ENCODE measurements at regions not wholly inside any gene's neighbourhood (a gene's known extent, or its start where the extent isn't known, plus 50 kb on each side); places are given as distances from the start of the nearest gene placed in this dataset.

DNA sequence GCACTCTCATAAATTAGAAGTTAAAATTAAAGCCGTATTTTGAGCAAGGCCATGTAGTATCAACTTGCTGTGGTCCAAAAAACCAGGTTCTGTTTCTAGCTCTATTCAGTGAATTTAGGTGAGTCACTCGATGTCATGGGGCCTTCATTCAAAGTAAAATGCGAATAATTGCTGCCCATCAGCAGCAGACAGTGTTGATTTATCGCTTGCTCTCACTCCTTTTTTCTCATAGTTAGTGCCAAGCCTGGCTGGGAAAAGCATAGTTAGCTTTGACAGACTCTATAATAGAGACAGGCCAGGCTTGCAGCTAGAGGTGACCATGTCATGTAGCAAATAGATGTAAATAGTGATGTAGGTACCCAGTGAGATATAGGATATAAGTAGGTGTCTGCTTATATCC, 136.0 kb downstream of the EDN1 start:
- DNase-seq = no peak

DNA sequence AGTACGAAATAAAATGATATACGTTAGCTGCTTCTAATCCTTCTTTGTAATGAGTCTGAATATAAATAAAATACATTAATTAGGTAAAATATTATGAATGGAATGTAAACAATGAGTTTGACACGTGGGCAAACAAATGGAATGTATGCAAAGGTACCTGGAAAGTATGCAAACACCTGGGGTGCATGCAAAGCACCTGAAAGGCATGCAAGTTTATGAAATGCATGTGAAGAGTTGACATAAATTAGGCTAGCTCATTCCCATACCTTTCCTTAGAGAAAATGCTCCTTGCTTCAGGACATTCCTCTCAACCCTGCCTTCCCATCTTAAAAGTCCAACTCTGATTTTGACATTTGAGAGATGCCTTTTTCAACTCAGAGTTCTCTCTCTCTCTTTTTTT, 140.9 kb downstream of the EDN1 start:
- DNase-seq = no peak

DNA sequence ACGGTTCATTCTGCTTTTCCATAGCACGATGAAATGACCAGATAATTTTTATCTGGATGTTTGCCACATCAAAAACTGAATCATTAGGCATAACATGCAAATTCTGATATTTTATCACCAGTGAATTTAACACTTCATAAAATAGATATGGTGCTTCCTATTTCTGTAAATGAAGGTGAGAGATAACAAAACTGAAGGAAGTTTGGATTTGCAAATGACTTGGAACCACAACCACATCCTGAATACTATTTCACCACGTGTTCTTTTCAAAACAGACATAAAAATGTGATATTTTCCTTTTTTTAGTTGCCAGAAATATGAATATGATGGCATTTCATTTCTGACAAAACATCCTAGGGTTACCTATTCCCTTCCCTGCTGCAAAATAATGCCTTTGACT, 146.1 kb downstream of the EDN1 start:
- no peak for DNase-seq

DNA sequence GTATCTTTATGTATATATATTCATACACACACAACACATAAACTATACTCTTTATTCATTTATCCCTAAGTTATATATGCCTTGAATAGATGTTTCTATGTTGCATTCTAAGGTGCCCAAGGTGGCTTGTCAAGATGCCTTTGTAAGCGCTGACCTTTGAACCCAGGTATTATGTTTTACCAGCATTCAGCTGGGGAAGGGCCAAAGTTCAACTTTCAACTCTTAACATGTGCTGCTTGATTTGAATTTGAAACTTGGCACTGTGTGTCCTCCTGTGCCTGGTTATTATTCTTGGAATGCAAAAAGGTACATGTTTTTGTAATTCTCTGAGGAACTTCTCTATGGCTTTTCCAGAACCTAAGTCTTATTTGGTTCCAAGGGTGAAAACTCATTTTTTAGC, 146.5 kb downstream of the EDN1 start:
- no peak for DNase-seq

DNA sequence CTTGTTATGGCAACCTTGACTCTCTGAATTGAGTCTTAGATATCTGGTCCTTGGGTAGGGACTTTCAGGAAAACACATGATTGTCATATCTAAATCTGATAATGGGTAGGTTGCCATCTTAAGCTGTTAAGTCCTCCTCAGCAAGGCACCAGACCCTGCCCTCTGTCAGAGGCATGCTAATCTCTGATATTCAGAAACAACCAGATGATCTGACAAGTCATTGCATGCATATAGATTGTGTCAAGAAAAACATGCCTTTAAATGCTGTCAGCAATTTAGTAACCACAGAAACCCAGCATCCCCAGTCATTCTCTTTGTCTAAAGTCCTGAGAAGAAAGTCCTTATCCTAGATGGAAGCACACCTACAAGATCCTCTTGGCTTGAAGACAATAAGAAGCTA, 149.1 kb downstream of the EDN1 start:
- no peak for DNase-seq

DNA sequence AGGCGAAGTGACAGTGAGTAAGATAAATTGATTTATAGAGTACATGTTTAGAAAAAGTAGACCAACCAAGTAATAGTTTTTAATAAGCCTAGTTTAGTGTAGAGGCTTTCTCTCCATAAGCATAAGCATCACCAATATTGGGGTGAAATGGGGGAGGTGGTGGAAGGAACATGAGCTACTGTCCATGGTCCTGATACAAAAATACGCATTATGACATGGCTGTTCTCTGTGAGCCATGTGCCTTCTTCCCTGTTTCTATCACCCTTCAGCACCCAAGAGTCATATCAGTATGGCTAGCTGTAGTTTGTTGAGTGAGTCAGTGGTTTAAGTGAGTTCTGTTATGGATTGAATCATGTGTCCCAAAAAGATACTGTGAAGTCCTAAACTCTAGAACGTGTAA, 150.8 kb downstream of the EDN1 start:
- no peak for DNase-seq

DNA sequence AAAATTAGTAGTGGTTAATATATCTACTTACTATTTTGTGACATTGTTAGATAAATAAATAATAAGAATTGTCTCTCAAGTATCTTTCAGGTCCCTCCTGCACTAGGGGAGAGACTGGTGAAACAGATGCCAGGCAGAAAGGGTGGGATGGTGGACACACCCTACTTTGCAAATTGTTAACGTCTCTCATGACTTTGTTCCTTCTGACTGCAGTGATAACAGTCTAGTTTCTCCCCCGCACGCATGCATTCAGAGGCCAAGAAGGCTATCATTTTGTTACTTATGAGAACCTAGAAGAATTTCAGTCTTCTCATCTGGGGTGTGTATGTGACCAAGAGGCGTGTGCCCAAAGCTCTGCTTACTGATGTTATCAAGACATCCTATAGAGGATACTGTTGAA, 152.3 kb downstream of the EDN1 start:
- no peak for DNase-seq

DNA sequence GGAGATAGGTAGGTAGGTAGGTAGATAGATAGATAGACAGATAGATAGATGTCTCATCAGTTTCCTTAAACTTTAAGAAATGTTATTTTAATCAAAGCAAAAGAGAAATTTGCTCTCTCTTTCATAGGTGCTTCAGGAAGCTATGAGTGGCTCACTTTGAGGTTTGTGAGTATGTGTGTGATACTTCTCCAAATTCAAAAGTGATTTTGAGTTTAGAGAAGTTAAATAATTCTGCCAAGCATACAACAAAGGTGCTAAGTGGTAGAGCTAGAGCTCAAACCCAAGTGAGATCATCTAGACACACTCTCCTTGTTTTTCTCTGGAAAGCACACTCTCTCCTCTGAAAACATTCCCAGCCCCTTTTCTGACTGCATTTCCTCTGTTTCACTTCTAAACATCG, 156.2 kb downstream of the EDN1 start:
- DNase-seq = no peak

DNA sequence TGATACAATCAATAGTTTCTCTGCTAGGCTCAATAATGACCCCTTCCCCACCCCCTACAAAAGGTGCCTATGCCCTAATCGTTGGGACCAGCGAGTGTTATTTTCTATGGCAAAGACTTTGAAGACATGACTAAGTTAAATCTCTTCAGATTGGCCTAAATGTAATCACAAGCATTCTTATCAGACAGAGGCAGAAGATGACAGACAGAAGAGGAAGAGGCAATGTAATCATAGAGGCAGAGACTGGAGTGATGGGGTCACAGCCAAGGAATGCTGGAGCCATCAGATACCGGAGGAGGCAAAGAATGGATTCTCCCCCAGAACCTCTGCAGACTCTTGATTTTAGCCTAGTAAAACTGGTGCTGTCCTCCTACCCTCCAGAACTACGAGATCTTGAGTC, 159.3 kb downstream of the EDN1 start:
- no peak for DNase-seq

DNA sequence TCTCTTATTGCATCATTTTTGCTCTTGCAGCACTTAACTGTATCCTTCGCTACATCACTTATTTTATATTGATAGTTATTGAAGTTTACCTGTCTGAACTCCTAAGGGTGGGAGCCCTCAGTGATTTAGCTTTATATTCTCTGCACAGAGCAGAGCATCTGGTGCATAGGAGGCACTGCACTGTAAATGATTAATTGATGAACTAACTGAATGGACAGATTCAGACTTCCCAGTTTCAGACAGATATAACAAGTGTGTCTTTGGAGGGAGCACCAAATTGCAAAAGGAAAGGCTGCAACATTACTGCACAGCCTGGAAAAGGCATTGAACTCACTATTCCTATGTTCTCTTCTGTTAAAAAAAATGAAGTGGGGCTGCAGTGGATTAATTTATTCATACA, 160.3 kb downstream of the EDN1 start:
- DNase-seq = no peak

DNA sequence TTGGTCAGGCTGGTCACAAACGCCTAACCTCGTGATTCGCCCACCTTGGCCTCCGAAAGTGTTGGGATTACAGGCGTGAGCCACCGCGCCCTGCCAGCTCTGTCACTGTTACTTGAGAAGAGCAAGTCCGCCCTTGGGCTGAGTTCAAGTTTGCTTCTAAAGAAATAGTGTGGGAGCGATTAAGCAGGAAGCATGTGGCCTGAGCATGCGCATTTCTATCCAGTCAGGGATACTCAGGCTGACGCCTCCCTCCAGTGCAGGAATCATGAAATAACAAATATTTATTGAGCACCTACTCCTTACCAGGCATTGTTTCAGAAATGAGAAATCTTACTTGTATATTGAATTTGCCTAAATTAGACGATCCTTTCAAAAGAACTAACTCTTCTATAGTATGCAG, 166.2 kb downstream of the EDN1 start:
- no peak for DNase-seq

DNA sequence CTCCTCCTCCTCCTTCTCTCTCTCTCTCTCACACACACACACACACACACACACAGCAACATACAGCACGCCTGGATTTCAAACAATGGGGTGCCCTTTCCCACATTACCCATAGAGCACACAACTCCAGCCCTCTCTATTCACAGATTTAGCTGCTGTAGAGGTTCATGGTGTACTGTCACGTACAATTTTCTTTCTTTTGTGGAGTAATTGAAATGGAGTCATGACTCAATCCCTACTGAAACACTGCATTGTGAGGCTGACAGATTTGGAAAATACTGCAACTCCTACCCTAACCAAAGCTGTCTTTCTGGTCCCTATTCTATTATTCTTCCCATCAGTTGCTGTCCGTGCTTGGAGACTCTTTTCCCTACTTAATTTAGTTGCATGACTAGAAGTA, 166.9 kb downstream of the EDN1 start:
- DNase-seq = no peak

DNA sequence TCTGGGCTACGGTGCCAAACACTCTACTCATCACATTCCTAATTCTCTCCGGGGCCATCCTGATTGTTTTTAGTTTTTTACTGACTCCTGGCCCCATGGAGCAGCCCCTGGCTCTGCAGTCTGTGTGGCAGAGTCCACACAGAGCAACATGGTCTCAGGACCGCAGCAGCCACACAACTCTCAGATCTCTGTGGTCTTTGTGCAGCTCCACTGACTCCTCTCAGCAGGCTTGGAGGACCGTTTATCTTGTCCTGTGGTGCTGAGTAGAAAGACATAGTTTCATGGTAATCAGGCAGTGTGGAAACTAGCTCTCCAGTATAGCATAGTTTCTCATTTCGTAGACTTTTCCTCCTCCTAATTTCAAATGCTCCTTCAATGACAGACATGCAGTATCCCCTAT, 168.4 kb downstream of the EDN1 start:
- DNase-seq = no peak

DNA sequence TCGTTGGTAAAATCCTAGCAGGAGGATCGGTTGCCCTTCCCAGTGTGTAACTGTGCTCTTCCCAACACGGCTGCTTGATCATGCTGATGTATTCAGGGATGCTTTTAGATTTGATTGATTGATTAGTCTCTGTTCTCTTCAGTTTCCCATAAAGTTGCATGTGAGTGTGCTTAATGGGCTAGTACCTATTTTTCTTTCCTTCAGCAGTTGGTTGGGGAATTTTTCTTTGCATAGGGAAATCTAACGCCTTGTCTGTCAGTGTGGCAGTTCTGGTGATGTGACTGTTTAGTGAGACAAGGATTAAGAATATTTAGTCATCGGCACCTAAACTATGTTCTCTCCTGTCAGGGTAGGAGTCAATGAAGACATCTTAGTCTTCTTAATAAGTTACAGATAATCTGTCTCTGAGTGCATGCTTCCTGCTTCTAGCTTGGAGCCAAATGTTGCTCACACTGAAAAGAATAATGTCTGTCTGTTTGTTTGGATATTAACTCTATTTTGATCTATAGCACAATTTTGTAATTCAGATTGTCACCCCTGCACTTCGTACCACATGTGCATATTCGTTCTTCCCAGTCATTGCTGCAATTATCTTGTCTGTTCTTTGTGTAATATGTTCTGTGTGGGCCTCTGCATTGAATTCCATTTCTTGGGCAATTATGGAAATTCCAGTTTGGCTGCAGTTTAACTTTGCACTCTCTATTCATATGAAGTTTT, 169.9 kb downstream of the EDN1 start:
- no peak for DNase-seq

DNA sequence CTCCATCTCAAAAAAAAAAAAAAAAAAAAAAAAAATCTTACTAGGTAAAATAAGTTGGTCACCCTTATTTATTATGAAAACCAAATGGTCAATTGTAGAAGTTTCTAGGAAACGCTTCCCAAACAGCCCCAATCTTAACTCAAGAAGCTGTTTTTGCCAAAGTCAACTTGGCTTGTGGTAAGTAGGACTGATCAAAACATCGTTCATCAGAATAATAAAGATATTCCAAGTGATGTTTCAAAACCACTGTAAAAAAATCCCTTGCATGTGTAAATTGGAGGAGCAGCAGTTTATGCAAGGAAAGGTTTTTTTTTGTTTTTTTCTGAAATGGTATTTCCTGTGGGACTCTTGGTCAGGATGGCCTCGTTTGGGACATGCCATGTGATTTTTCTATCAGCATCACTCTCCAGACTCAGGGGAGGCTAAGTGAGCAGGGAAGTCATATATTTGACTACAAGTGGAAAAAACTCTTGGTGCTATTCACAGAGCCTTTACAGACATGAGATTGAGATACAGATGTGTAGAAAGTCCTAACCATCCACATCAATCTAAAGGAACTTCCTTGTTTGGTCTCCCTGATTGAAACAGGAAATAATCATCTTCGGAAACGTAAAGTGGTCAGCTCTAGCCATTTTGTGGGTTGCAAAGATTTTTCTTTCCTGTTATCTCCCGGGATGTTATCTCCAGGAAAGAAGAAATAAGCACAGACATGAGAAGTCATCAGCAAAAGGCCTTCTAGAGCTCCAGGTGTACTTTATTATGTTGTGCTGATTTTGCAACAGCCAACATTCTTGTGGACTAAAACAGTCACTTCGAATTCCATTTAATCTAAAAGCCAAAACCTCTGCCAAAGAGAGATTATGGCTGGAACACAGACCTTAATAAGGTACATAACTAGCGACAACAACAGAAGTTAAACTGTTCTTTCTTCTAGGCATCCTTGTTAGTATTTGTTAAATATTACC, 177.8 kb downstream of the EDN1 start:
- no peak for DNase-seq

DNA sequence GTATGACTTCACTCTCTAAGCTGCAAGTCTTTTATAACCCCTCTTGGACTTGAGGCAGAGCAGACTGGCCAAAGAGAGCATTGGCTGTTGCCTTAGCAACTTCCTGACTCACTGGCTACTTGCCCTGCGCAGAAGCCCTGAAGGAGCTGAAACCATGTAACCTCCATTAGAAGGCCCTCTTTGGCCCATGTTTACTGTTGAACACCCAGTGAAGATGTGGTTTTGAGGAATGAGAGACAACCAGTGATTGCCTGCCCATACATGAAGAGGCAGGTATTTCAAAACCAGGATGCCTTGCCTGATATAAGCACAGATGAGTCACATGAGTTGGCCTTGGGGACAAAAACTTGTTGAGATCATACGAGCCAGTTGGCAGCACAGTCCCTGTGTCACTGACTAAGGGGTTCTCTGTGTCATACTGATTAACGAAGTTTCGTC, 182.5 kb downstream of the EDN1 start:
- no peak for DNase-seq

DNA sequence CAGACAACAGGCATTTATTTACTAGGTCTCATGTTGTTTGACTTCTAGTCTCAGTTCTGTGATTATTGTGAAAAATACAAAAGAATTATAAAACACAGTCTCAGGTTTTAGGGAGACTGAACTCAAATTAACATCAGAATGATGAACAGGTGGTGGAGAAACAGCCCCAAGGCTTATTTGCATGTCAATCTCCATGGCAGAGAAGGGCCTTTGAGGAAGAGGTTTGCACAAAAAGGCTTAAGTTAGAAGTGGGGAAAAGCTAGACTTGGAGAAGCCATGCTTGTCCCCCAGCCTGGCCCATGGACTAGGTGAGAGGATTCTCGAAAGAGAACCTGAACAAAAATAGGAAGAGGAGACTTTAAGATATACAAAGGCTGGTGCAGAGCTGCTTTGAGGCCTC, 183.3 kb downstream of the EDN1 start:
- no peak for DNase-seq

DNA sequence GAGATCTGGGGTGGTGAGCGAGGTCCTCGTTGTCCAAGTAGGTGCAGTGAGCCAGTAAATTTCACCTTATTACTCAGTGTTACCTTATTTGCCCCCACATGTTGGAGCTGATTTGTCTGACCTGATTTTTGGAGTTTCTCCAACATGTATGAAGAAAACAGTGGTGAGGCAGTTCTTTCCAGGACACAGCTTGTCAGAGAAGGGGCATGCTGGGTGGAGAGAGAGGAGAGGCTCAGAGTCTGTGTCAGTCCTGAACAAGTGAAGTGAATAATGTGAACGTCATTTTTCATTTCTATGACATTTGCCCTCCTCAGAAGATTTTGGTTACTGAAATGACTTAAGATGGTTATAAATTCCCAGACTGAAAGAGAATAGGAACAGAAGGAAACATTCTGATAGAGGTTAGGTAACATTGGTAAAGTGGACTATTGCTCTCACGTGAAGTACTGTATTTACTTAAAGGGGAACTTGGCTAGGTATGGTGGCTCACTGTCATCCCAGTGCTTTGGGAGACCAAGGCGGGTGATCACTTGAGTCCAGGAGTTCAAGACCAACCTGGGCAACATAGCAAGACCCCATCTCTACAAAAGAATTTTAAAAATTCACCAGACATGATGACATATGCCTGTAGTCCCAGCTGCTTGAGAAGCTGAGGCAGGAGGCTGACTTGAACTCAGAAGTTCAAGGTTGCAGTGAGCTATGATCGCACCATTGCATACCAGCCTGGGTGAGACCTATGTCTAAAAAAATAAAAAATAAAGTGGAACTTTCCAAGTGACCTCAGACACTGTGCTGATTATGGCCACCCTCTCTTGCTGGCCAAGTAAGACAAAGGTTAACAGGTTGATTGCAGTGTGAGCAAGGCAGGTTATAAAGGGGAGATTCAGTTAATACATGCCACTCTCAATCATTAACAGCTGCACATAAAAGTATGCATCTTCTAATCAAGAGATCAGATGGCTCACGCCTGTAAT, 184.3 kb downstream of the EDN1 start:
- no peak for DNase-seq

DNA sequence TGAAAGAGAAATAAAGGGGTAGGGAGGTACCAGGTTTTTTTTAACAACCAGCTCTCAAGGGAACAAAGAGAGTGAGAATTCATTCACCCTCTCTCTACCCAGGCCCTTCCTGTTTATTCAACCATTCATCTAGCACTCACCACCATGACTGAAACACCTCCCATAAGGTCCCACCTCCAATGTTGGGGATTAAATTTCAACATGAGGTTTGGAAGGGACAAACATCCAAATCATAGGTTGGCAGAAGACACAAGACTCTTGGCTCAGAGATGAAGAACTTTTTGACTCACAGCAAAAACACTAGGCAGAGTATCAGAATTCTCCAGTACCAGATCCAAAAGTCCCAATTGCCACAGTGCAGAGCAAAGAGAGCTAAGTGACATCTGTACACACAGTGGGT, 186.3 kb downstream of the EDN1 start:
- DNase-seq = no peak

DNA sequence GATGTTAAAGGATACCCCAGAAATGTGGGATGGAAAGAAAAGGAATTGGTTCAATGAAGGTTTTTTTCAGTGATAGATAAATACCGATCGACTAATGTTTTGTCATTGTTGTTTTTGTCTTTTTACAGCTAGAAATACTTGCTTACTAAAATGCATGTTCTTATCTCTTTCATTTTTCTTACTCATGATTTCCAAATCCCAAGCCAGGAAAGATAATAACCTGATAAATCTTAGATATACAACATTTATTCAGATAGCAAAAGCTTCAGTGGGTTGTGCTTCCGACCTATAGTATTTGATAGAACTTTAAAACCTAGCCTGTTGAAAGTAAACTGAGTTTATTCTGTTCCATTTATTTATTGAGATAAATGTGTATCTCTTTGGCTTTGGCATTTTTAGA, 187.5 kb downstream of the EDN1 start:
- DNase-seq = no peak

DNA sequence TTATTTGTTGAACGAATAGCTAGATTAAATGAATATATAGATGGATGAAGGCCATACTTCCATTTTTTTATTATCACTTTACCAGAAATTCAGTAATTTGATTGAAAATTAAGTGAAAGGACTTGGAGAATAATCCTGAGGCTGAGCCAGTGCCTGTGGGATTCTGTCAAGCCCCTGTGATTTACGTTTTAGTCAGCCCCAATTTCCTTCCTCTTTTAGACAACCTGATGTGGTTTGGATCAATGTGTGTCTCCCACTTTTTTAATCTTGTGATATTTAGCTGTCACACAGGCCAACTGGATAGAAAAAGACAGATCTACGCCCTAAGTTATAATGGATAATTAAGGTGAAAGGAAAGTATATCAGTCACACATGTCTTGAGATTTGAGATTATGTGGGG, 188.8 kb downstream of the EDN1 start:
- DNase-seq = no peak

DNA sequence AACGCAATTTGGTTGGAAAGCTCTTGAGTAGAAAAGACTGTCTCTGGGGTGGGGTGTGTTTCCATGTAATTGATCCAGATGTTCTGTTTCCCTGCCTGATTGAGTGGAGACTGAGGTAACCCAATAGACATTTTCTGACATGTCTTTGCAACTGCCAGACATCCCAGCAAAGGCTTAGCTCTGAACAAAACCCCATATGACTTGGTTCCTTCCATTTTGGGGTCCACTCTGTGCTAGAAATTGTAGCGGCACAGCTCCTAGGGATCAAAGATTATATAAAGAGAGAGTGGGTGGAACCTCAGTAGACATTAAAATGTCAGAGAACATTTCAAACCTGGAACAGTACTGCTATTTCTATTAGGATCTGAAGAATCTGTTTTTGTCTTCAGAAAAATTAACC, 189.3 kb downstream of the EDN1 start:
- no peak for DNase-seq

DNA sequence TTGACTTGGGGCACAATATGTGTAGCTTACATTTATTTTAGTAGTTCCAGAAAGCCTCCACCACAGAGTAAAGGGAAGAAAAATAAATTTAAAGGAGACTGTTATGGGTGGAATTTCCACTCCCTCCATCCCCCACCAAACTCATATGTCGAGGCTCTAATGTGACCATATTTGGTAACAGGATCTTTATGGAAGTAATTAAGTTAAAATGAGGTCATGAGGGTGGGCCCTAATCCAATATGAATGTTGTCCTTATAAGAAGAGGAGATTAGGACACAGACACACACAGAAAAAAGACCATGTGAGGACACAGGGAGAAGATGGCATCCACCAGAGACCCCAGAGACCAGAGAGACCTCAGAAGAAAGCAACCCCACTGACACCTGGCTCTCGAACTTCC, 189.7 kb downstream of the EDN1 start:
- no peak for DNase-seq
